Nephron (organoid): ENCODE measurements at regions not wholly inside any gene's neighbourhood (a gene's known extent, or its start where the extent isn't known, plus 50 kb on each side); places are given as distances from the start of the nearest gene placed in this dataset.

Experiments
- H3K27ac Mint-ChIP-seq, 3 experiments: 2 replicates each; pipeline ENCODE4 v1.8.0; 2020; ENCODE audit warnings: mixed read lengths in 3 of 3, mild to moderate bottlenecking in 2 of 3, moderate library complexity in 1 of 3
- H3K27me3 Mint-ChIP-seq: 2 replicates; pipeline ENCODE4 v1.8.0; 2021; ENCODE audit warnings: low read depth, mild to moderate bottlenecking, moderate library complexity, mixed read lengths
- H3K36me3 Mint-ChIP-seq: 2 replicates; pipeline ENCODE4 v1.8.0; 2020; ENCODE audit warnings: low read depth, mixed read lengths
- H3K4me1 Mint-ChIP-seq: 2 replicates; pipeline ENCODE4 v1.8.0; 2020; ENCODE audit warnings: mixed read lengths
- H3K4me3 Mint-ChIP-seq, 3 experiments: 2 replicates each; pipeline ENCODE4 v1.8.0; 2020; ENCODE audit warnings: mild to moderate bottlenecking in 3 of 3, mixed read lengths in 3 of 3, moderate library complexity in 2 of 3
- H3K9me3 Mint-ChIP-seq: 2 replicates; pipeline ENCODE4 v1.8.0; 2020; ENCODE audit warnings: mixed read lengths
- TF ChIP-seq, protein P1 (sequence below), 3 experiments: fragments of 200-600 bp; sonication (generic); IDR thresholded peaks; one replicate each; pipeline ENCODE4 v1.5.0; 2021; ENCODE audit warnings: antibody characterized with exemption in 3 of 3; ENCODE audit not compliant: unreplicated experiment in 3 of 3

DNA sequence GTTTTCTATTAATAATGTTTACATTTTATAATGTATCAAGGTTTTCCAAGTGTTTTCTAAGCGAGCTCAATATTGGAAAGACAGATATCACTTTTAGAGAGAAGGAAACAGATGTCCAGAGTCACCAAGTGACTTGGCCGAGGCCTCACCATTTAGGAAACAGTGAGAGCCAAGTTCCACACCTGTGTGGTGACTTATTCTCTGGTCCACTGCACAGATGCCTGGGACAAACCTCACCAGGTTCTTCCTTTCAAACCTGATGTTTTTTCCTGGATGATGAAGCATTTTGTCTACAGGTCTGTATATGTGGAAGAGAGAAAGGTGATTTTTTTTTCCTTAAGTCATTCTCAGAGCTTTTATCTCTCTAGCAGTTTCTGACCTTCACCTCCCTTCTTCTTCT lies 280.7 kb downstream of the LPIN1 start:
- no peak overlapping the region for H3K27ac Mint-ChIP-seq
- peaks cover 16% of the 10 kb centered on the region for H3K9me3 Mint-ChIP-seq
- TF ChIP-seq, protein P1, sequence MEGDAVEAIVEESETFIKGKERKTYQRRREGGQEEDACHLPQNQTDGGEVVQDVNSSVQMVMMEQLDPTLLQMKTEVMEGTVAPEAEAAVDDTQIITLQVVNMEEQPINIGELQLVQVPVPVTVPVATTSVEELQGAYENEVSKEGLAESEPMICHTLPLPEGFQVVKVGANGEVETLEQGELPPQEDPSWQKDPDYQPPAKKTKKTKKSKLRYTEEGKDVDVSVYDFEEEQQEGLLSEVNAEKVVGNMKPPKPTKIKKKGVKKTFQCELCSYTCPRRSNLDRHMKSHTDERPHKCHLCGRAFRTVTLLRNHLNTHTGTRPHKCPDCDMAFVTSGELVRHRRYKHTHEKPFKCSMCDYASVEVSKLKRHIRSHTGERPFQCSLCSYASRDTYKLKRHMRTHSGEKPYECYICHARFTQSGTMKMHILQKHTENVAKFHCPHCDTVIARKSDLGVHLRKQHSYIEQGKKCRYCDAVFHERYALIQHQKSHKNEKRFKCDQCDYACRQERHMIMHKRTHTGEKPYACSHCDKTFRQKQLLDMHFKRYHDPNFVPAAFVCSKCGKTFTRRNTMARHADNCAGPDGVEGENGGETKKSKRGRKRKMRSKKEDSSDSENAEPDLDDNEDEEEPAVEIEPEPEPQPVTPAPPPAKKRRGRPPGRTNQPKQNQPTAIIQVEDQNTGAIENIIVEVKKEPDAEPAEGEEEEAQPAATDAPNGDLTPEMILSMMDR (IDR thresholded peaks at IDR 0.05; ENCODE audit: unreplicated experiment in 3 of 3) = no peak
- H3K27me3 Mint-ChIP-seq = peaks cover 3% of the 10 kb centered on the region
- no peaks in the 10 kb centered on the region for H3K36me3 Mint-ChIP-seq
- peaks cover 4% of the 10 kb centered on the region for H3K4me1 Mint-ChIP-seq
- H3K4me3 Mint-ChIP-seq = no peak overlapping the region

DNA sequence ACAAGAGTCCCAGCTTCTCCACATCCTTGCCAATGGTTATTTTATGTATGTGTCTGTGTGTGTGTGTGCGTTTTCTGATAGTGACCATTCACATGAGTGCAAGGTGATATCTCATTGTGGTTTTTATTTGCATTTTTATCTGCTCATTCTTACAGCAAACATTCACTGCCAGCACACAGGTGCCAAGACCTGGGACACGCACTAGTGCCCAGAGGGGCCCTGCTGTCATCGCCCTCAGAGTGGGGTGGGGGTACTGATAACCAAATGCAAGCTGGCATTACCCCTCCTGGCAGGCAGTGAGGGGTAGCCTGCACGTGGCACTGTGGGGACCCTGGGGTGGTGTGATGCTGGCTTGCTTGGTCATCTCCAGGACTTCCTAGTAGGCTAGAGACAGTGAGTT lies 285.4 kb downstream of the LPIN1 start:
- TF ChIP-seq, protein P1 (IDR thresholded peaks at IDR 0.05; ENCODE audit: unreplicated experiment in 3 of 3) = no peak
- Mint-ChIP-seq H3K4me3 (no peak overlapping the region), H3K27ac (no peak overlapping the region), H3K27me3 (peaks cover 18% of the 10 kb centered on the region), H3K9me3 (no peaks in the 10 kb centered on the region), H3K4me1 (peaks cover 8% of the 10 kb centered on the region), H3K36me3 (no peaks in the 10 kb centered on the region)

DNA sequence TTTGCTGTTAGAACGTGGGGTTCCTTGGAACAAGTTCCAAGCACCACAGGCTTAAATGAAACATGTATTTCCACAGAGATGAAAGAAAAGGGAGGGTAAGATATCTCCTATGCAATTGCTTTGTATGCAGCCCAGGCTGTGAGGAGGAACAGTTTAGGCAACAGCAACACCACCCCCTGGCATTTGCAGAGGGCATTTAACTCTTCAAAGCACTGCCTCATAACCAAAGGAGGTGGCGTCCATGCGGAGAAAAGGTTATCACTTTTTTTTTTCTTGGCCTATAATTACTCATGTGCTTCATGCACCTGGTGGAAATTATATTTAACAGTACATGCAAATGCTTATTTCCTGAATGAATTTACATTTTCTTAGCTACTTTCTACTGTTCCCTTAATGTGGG lies 286.0 kb downstream of the LPIN1 start:
- H3K9me3 Mint-ChIP-seq = no peaks in the 10 kb centered on the region
- no peak overlapping the region for H3K27ac Mint-ChIP-seq
- peaks cover 23% of the 10 kb centered on the region for H3K27me3 Mint-ChIP-seq
- H3K4me1 Mint-ChIP-seq = peaks cover 8% of the 10 kb centered on the region
- TF ChIP-seq, protein P1 (IDR thresholded peaks at IDR 0.05; ENCODE audit: unreplicated experiment in 3 of 3) = no peak
- no peak overlapping the region for H3K4me3 Mint-ChIP-seq
- H3K36me3 Mint-ChIP-seq = no peaks in the 10 kb centered on the region

DNA sequence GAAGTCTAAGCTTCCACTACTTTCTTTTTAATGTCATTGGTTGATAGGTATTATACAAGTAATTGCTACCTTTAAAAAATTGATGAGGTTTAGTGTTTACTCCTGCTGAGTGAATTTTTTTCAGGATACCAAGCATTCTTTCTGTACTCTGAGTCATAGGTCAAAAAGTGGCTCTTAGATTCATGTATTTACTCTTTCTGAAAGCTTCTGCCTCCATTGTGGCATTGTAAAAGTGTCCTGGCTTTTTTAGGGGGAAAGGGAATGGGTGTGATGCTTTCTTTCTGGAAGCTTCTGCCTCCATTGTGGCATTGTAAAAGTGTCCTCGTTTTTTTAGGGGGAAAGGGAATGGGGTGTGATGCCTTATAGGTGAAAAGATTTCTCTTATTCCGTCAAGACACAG lies 286.5 kb downstream of the LPIN1 start:
- TF ChIP-seq, protein P1 (IDR thresholded peaks at IDR 0.05; ENCODE audit: unreplicated experiment in 3 of 3) = no peak

DNA sequence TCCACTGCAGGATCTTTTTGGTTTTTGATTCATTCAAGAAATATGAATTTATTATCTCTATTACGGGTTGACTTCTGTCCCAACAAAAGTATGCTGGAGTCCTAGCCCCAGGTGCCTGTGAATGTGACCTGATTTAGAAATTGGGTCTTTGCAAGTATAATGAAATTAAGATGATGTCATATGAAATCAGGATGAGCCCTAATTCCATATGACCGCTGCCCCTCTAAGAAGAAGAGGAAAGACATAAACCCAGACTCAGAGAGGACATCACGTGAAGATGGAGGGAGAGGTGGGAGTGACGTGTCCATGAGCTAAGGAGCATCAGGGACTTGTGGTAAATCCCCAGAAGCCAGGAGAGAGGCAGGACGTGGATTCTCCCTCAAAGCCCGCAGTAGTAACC lies 287.1 kb downstream of the LPIN1 start:
- no peak overlapping the region for H3K27ac Mint-ChIP-seq
- no peak overlapping the region for H3K4me3 Mint-ChIP-seq
- H3K36me3 Mint-ChIP-seq = no peaks in the 10 kb centered on the region
- TF ChIP-seq, protein P1 (IDR thresholded peaks at IDR 0.05; ENCODE audit: unreplicated experiment in 3 of 3) = no peak
- H3K4me1 Mint-ChIP-seq = peaks cover 8% of the 10 kb centered on the region
- peaks cover 27% of the 10 kb centered on the region for H3K27me3 Mint-ChIP-seq
- no peaks in the 10 kb centered on the region for H3K9me3 Mint-ChIP-seq

More for the DNA sequence above, 286.5 kb downstream of the LPIN1 start:
- H3K27ac Mint-ChIP-seq = no peak overlapping the region
- peaks cover 8% of the 10 kb centered on the region for H3K4me1 Mint-ChIP-seq
- peaks cover 26% of the 10 kb centered on the region for H3K27me3 Mint-ChIP-seq
- H3K4me3 Mint-ChIP-seq = no peak overlapping the region
- H3K9me3 Mint-ChIP-seq = no peaks in the 10 kb centered on the region
- H3K36me3 Mint-ChIP-seq = no peaks in the 10 kb centered on the region

DNA sequence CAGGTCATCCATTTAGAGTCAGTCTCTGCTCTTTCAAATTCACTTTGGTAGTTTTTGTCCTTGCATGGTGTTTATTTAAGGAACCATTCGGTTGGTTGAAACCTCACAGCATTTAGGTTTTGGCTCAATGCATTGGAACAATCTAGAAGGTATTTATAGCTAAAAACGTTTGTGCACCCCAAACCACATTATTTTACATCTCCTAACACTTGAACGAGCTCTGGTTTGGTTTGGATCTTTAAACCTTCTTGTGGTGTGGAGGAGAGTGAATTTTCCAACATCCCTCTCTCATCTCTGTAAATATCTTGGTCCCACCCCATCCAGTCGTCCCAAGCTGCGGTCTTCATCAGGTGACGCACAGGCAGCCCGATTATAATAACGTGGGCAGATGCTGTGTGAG lies 287.9 kb downstream of the LPIN1 start:
- no peaks in the 10 kb centered on the region for H3K36me3 Mint-ChIP-seq
- H3K4me1 Mint-ChIP-seq = peaks cover 8% of the 10 kb centered on the region
- H3K9me3 Mint-ChIP-seq = no peaks in the 10 kb centered on the region
- H3K27me3 Mint-ChIP-seq = peaks cover 31% of the 10 kb centered on the region
- TF ChIP-seq, protein P1 (IDR thresholded peaks at IDR 0.05; ENCODE audit: unreplicated experiment in 3 of 3) = no peak
- no peak overlapping the region for H3K27ac Mint-ChIP-seq
- no peak overlapping the region for H3K4me3 Mint-ChIP-seq
